RWPE2 (cell line): ENCODE measurements at regions not wholly inside any gene's neighbourhood (a gene's known extent, or its start where the extent isn't known, plus 50 kb on each side); places are given as distances from the start of the nearest gene placed in this dataset.

Experiments
- ATAC-seq: fragments of 200-7000 bp; cut with Tn5 transposase; 3 replicates; pipeline ENCODE4 v1.9.1; 2021; ENCODE audit warnings: low read depth
- DNase-seq: peaks from one replicate; pipeline ENCODE4 v3.0.0-alpha.2; 2020; ENCODE audit warnings: low spot score
- H3K27ac ChIP-seq: fragments of 450-650 bp; 2 replicates; pipeline ENCODE4 v1.5.1; 2017; ENCODE audit warnings: mild to moderate bottlenecking; ENCODE audit not compliant: poor library complexity, severe bottlenecking
- H3K27me3 ChIP-seq: fragments of 250-450 bp; sonication (Bioruptor Pico); 2 replicates; pipeline ENCODE4 v1.5.1; 2021; ENCODE audit warnings: mild to moderate bottlenecking, moderate library complexity; ENCODE audit not compliant: insufficient read depth, poor library complexity, severe bottlenecking
- H3K36me3 ChIP-seq: fragments of 250-450 bp; sonication (Bioruptor Pico); 2 replicates; pipeline ENCODE4 v1.5.1; 2020; ENCODE audit warnings: low read depth, mild to moderate bottlenecking, moderate library complexity
- H3K4me1 ChIP-seq: fragments of 250-450 bp; sonication (Bioruptor Pico); 2 replicates; pipeline ENCODE4 v1.5.1; 2021; ENCODE audit warnings: mild to moderate bottlenecking, moderate library complexity; ENCODE audit not compliant: insufficient read depth, poor library complexity, severe bottlenecking
- H3K4me3 ChIP-seq: fragments of 250-450 bp; sonication (Bioruptor Pico); 2 replicates; pipeline ENCODE4 v1.5.1; 2021; ENCODE audit warnings: mild to moderate bottlenecking, moderate library complexity; ENCODE audit not compliant: severe bottlenecking
- H3K9me3 ChIP-seq: fragments of 250-450 bp; sonication (Bioruptor Pico); 2 replicates; pipeline ENCODE4 v1.5.1; 2021; ENCODE audit warnings: mild to moderate bottlenecking, moderate library complexity; ENCODE audit not compliant: severe bottlenecking
- TF ChIP-seq, protein P1 (sequence below): fragments of 450-650 bp; IDR thresholded peaks from one replicate; pipeline ENCODE4 v1.5.1; 2017; ENCODE audit warnings: mild to moderate bottlenecking, moderate library complexity; ENCODE audit not compliant: poor library complexity, severe bottlenecking

DNA sequence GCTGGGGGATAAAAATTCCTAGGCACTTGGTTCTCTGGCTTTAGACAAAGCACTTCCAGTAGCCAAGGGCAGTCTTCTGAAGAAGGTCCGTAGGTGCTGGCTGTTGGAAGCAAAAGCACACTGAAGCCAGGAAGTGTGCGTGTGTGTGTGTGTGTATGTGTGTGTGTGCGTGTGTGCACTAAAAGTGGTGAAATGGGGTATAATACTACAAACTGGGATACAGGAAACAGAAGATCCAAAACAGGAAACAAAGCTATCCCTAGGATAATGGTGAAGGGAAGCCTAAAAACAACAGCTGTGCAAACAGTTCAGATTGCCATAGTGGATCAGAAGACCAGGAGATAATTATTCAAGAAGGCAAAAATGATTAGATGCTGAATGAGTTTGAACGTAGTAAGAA is 103.4 kb downstream of the IL20RB start:
- H3K4me3 ChIP-seq: no peak overlapping the region
- ATAC-seq (no peak), DNase-seq (no peak)
- no peaks in the 10 kb centered on the region for H3K4me1 ChIP-seq
- TF ChIP-seq, protein P1, sequence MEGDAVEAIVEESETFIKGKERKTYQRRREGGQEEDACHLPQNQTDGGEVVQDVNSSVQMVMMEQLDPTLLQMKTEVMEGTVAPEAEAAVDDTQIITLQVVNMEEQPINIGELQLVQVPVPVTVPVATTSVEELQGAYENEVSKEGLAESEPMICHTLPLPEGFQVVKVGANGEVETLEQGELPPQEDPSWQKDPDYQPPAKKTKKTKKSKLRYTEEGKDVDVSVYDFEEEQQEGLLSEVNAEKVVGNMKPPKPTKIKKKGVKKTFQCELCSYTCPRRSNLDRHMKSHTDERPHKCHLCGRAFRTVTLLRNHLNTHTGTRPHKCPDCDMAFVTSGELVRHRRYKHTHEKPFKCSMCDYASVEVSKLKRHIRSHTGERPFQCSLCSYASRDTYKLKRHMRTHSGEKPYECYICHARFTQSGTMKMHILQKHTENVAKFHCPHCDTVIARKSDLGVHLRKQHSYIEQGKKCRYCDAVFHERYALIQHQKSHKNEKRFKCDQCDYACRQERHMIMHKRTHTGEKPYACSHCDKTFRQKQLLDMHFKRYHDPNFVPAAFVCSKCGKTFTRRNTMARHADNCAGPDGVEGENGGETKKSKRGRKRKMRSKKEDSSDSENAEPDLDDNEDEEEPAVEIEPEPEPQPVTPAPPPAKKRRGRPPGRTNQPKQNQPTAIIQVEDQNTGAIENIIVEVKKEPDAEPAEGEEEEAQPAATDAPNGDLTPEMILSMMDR: no peak
- H3K27ac ChIP-seq: no peak overlapping the region
- no peaks in the 10 kb centered on the region for H3K36me3 ChIP-seq
- H3K27me3 ChIP-seq: no peaks in the 10 kb centered on the region
- no peaks in the 10 kb centered on the region for H3K9me3 ChIP-seq

DNA sequence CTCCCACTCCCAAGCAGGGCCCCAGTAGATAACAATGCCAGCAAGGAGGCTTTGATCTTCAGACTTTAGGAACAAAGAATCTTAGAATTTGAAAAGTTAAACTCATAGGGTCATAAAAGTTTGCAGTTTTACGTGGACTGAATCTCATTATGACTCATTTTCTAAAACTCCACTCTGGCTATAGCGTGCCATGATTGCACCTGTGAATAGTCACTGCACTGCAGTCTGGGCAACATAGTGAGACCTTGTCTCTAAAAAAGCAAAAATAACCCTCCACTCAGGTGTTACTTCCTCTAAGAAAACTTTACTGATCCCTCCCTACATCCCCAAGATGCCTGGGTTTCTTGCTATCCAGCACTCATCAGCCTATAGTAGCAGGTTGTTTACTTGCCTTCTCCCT is 104.5 kb downstream of the IL20RB start:
- TF ChIP-seq, protein P1: no peak
- DNase-seq (no peak), ATAC-seq (no peak)
- Histone ChIP-seq H3K4me1 (no peaks in the 10 kb centered on the region), H3K36me3 (no peaks in the 10 kb centered on the region), H3K9me3 (no peaks in the 10 kb centered on the region), H3K27ac (no peak overlapping the region), H3K4me3 (no peak overlapping the region), H3K27me3 (no peaks in the 10 kb centered on the region)

DNA sequence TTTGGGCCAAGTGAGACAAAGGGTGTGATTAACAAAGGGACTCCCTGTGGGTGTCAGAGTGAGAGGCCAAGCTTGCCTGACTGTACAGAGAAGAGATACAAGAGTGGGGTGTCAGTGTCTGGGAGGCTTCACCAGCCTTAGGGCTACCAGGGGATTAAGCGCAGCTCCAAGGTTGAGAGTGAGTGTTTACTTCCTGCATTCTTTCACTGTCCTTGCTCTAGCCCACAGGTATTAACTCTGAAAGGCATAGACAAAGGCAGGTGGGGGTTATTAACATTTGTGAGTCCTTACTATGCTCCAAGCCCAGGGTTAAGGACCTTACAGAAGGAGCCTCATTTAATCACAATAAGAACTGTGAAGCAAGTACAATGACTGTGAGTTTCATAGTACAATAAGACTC is 107.6 kb downstream of the IL20RB start:
- no peak overlapping the region for H3K27ac ChIP-seq
- DNase-seq: no peak
- no peak overlapping the region for H3K4me3 ChIP-seq
- no peaks in the 10 kb centered on the region for H3K9me3 ChIP-seq
- no peaks in the 10 kb centered on the region for H3K4me1 ChIP-seq
- no peaks in the 10 kb centered on the region for H3K27me3 ChIP-seq
- TF ChIP-seq, protein P1: no peak
- H3K36me3 ChIP-seq: no peaks in the 10 kb centered on the region
- ATAC-seq: peak; percentile 63; the same call in 2 of the 3 replicates

DNA sequence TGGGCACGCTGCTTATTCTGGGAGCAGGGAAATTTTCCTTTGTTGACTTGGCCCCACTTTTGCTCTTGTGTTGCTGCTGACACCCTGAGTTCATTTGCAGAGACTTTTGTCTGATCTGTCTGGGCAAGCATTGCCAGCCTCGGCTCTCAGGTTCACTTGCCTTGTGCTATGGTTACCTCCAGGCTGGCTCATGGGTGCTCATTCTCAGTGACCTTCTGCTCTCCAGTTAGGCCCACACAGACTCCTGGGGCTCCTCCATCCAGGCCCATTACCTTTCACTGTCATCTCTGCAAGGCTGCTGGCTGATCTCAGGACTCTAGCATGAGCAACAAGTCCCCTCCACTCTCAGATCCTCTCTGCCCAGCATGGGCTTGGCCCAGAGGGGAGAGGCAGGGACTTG is 108.3 kb downstream of the IL20RB start:
- Histone ChIP-seq H3K36me3 (no peaks in the 10 kb centered on the region), H3K27me3 (no peaks in the 10 kb centered on the region), H3K27ac (no peak overlapping the region), H3K4me3 (no peak overlapping the region), H3K4me1 (no peaks in the 10 kb centered on the region), H3K9me3 (no peaks in the 10 kb centered on the region)
- no peak for ATAC-seq
- TF ChIP-seq, protein P1: no peak
- no peak for DNase-seq

DNA sequence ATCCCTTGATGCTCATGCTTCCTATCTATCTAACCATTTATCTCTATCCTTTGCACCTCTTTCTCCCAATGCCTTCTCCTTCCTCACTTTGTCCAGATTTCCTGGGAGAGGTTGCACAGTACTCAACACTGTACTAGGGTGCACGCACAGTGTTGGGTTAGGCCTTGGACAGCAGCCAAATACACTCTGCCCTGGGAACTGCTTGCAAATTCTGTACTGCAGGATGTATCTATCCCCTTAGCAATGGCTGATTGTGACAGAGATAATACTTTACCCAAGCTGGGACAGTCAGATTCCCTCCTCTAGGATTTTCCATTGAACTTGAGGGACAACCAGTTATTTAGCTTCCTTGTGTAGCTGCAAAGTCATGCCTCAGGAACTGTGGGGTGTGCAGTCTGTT is 113.3 kb downstream of the IL20RB start:
- Histone ChIP-seq H3K36me3 (no peaks in the 10 kb centered on the region), H3K4me3 (no peak overlapping the region), H3K27me3 (no peaks in the 10 kb centered on the region), H3K27ac (no peak overlapping the region), H3K4me1 (no peaks in the 10 kb centered on the region), H3K9me3 (no peaks in the 10 kb centered on the region)
- DNase-seq: no peak
- TF ChIP-seq, protein P1: no peak
- no peak for ATAC-seq
